HG03064 (cell line): ENCODE measurements at regions not wholly inside any gene's neighbourhood (a gene's known extent, or its start where the extent isn't known, plus 50 kb on each side); places are given as distances from the start of the nearest gene placed in this dataset.
"Not testable (repeated sequence)": the region's sequence is repeated elsewhere in the genome, so short reads cannot be mapped to it uniquely, and the experiment has no call there.

ENCODE experiments used
- ATAC-seq: cut with Tn5 transposase; IDR thresholded peaks from one replicate; pipeline ENCODE4 v1.9.1; 2021; ENCODE audit warnings: low read depth; ENCODE audit not compliant: unreplicated experiment

DNA sequence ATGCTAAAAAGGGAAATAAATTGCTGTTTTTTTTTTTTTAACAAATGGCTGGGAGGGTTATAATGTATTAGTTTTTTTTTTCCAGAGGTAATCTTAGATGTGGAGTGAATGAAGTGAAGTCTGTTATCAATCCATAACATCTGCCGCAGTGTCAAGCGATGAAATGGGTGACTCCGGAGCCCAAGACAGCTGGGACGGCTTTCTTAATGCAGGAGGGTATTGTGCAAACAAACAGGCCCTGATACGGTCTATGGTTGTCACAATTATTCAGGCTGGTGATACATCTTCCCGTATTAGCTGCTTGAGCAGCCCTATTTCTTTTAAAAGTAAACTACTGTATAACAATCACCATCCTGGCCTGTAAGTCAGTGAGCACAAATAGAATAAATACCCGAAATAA lies 1231.2 kb downstream of the GATA3 start:
- no peak for ATAC-seq

DNA sequence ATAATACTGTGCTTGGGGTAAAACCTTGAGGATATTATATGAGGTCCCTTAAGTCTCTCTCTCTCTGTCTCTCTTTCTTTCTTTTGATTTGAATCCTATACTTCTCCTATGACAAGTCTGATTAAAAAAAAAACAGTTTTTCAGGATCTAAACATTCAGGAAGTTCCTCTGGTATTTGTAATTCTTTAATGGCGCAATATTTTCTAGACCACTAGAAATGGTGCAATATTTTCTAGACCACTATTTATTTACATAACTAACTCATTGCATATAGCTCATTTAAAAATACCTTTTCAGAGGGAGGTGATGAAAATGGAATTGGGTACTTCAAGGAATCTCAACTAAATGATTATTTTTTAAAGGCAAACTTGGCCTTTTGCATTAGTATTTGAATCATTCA lies 1235.3 kb downstream of the GATA3 start:
- ATAC-seq: no peak

DNA sequence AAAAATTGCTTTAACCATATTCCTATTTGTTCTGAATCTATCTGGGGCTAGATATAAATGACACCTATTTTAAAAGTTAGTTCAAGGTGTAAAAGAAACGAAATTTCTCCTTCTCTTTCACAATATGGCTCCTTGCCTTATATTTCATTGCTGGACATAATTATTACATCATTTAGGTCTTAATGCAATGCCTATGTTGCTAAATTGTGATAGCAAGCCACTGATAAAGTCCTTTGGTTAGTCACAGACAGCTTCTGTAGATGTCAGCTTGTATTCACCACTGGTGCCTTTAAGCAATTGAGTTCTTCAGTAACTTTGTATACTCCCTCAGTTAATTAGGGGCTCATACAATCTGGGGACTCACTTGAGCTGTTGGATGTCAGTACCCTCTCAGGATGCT lies 1236.6 kb downstream of the GATA3 start:
- no peak for ATAC-seq

DNA sequence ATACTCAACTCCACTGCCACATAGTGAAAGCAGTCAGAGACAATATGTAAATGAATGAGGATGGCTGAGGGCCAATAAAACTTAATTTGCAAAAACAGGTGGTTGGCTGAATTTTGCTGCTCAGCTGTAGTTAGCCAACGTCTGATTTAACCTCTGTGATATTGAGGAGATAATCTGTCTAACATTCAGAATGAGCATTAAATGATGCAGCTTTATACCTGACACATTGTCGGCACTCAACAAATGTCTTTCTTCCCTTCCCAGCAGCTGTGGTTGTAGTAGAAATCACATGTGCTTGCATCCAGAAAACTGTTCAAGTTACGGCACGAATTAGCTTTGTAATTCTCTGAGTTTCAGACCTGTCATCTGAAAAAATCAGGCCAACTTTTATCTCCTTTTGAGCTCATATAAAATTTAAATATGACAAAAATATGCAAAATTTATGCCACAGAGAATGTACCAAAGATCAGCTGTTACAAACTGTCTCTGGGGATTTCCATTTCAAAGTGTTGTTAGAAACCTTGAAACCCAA lies 1239.7 kb downstream of the GATA3 start:
- ATAC-seq: no peak

DNA sequence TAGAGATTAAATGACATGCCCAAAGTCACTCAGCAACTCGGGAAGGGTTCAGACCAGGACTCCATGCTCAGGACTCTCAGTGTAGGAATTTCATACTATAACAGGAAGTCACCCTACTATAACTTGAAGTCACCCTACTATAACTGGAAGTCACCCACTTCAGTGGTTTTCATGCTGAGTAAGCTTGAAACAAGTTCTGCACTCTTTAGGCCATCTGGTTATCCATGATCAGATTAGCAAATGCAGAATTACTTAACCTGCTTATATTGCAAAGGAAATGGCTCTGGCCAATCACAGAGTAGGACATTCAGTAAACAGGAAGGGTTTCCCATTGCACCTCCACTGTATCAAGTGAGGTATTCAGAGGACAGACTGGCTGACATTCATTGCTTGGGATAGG lies 1240.4 kb downstream of the GATA3 start:
- peak; percentile 91 for ATAC-seq

DNA sequence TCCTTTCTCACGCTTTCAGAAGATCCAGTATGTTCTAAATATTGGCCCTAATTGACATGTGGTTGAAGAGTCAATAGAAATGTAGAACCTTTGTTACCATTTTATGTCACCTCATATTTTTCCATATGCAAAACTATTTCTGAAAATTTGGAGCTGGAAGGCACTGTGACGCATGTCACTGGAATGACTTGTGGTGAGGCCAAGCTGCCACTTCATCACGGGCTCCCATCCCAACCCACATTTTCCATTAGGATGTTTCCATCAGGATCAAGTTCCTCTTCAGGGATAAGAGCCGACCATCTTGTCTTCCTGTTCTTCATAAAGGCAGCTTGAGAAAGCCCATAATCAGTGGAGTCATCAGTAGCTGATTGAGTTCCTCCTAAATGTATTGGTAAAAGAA lies 1241.7 kb downstream of the GATA3 start:
- no peak for ATAC-seq

DNA sequence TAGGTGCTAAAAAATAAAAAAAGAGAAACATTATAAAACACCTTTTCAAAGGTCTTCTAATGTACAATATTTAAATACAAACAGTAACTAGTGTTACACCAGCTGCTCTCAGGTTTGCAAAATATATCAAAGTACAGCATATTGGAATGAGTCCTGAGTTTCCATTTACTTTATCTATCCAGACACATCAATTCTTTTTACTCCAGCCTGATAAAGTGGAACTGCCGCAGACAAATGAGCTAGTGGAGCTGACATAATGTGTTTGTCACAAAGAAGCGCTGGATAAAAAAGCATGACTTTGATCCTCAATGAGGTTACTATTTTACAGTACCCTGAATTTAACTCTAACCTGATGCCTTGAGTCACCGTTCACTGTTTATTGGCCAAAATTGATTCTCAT lies 1243.1 kb downstream of the GATA3 start:
- ATAC-seq: no peak

DNA sequence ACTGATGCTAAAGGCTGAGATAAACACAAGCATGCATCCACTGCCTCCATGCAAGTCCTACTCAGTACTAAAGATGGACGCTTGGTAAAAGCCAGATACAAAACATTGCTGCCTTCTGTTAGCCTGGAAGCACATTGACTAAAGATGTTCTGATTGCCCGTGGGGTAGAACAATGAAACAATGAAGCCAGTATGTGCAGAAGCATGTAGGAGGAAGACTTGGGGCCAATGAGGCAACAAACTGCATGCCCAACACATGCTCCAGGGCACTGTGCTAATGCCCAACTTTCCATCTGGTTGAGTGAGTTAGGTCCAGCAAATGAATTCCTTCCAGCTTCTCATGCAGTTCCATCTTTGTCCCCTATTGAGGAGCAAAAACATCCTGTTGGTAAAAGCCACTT lies 1245.5 kb downstream of the GATA3 start:
- ATAC-seq: no peak

DNA sequence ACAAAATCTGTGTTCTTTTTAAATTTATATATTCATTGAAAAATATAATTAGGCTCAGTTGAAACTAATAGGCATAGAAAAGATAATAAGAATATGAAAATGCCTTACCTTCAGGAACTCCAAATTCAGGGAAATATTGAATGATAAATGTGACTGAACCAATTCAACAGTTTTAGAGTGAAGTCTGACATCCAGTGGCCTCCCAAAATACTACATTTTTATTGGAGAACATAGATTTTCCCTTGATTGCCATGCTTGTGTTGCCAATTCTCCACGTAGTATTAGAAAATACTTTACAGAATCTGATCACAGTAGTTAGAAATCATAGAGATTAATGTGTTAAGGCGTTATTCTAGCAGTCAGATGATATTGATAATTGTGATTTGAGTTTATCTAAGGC lies 1246.7 kb downstream of the GATA3 start:
- no peak for ATAC-seq

DNA sequence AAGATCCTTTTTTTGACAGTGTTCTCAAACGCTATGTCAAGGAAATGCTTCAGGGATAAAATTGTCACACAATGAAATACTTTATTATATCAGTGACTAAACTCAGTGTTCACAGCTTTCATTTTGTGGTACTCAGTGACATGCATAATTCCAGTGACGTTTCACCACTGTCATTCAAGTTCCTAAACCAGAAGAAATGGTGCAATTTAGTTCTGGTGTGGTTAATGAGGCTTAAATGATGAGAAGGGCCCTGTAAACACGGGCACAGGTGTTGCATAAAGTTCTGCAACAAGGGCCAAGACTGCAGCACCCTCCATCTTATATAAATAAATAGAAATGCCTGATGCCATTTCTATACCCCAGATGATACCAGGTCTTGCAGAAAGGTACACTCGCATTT lies 1247.1 kb downstream of the GATA3 start:
- ATAC-seq: no peak

DNA sequence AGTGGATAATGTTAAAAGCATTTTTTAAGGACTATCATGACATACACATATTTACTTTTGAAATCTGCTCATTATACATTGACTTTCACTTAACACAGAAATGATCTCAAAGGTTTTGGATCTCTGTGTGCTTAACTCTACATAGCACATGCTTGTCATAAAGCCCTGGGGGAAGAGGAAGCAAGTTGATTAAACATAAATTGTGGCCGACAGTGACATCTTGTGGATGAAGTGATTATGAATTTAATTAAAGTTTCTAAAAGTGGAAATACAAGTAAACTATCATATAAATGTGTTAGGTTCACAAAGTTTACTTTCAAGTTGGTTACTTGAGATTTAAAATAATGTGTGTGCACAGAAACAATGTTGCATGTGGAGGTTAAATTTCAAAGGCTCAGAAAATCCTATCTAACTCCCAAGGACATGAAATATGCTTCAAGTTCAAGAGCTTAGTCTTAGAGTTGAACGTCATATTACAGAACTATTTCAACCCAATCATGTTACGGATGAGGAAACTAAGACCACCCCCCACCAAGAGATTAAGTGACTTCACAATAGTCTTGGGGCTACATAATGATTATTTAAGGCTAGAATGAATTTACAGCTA lies 1247.8 kb downstream of the GATA3 start:
- ATAC-seq: no peak

DNA sequence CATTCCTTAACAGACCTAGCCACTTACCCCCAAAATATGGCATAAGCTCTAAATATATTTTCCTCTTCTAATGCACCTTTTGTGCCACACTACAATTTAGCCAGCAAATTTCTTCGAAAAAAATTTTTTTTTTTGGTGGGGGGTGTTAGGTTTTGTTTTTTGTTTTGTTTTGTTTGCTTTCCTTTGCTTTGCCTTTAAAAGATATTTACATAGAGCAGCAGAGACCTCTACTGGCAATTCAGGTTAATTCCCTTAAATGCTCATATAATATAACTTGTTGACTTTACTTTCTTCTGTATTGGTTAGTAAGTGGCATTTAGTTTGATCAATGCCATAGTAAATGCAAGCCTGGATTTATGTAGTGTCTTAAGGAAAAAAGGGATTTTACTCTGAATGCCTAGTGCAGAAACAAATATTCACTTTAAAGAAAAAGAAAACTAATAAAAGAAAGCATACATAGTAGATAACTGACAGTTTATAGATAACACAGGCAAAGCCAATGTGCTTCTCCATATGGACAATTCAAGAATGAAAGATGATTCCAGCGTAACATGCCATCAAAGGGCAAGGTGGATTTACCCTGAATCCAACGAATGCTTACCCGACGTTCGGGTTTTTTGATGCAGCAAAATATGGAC lies 1250.6 kb downstream of the GATA3 start:
- no peak for ATAC-seq

DNA sequence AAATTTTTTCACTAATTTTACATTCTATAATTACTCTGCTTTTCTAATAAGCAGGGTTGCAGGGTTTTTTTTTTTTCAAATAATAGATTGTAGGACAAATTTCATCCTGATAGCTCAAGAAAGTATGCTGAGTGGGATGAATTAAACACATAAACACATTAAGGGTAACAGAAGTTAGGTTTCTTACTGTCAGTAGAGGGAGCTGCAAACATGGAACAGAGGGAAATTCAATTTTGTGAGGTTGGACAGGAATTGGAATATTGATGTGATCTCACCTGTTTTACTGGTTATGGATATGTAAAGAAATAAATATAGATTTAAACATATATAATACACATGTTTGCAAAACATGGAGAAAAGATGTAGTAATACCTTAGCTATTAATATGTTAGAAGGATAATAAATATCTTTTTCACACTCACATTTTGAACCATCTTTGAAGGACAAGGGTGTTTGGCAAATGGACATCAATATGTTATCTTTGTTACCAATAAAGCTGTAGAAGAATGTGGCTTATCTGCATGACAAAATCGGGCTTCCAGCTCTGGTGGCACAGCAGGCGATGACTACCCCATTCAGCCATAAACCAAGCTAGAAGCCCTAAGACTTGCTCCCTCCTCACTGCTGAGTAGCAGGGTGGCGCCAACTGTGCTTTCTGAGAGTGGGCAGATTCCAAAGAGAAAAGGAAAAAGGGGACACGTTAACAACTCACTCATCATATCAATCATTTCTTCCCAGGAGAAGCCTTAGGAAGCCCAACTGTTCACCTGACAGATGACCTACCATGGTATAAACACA lies 1257.4 kb downstream of the GATA3 start:
- ATAC-seq: no peak

DNA sequence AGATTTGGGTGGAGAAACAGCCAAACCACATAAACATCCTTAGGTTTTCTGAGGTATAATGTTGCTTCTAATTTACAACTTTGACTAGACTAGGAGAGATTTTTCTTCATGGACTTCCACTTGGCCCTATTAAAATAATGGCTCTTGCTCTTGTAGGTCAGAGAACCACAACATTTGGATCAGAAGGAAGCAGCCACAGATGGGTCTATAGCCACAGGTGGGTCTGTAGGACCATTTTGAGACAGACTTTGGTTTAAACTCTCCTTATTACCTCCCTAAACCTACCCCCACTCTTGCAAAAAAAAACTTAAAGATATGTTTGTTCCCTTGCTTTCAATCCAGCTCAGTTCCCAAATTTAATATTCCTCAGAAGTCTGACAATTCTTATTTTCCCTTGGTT lies 1260.8 kb downstream of the GATA3 start:
- ATAC-seq: no peak

DNA sequence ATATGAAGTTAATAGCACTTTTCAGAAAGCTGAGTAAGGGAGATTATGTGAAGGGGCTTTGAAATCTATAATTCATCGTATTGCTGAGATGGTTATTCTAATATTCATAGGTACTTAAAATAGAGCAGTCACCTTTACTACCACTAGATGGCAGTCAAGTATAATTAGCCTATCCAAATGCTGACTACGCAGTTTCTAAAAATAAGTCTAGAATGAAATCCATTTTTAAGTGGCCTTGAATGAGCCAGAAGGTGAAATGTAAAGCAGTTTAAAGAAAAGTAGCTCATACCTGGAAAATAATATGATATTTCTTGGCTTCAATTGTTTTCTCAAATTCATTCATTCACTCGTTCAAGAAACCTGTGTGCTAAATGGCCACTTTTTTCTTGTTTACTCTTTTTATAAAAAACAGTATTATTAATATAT lies 1277.1 kb downstream of the GATA3 start:
- no peak for ATAC-seq

DNA sequence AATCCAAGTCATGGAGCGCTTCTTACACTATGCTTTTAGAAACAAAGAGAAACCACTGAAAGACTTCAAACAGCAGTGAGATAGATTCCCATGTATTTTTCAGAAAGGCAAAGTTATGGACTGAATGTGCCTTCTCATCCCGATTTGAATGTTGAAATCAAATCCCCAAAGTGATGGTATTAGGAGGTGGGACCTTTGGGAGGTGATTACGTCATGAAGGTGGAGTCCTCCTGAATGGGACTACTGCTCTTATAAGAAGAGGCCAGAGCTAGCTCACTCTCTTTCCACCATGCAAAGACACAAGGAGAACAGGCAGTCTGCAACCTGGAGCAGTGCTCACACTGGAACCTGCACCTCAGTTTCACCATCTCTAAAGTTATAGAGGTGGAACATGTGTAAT lies 1279.8 kb downstream of the GATA3 start:
- ATAC-seq: no peak

DNA sequence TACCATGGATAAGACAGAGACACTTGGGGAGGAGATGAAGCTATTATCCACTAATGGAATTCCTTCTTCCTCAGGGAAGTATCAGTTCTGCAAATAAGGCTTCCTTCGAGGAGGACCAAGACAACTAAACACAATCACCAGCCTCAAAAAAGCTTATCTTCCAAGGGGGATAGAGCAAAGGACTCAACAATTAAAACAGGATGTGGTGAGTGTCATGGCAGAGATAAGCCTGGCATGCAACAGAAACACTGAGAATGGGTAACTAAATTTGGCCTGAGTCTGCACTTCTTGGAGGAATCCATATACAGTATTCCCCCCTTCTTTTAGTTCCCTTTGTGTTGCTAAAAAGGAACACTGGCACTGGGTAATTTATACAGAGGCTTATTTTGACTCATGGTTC lies 1285.2 kb downstream of the GATA3 start:
- no peak for ATAC-seq

DNA sequence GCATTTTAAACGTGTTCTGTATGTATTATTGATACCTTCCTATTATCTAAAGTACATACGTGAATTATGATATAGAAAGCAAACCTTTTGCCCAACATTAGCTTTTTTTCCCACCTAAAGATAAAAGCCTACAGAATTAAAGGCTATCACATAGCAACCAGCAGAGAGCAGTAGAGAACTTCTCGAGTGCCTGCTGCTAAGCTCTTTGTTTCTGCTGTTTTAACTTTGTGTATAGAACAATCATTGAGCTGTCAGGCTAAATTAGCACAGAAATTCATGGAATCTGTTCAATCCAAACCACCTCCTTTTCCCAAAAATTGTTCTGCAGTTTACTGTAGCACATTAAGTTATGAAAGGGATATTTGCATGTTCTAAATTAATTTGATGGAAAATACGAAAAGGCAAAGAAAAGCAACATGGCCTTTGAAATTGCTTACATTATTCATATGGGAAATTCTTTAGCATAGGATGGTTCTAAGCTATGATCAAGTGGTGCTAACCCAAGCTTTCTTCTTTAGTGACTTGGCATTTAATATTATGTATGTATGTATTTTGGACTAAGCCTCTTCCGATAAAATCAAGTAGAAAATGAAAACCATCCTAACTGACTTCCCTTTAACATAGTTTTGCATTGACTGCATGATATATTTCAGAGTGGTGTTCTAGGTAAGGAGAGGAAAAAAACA lies 1288.5 kb downstream of the GATA3 start:
- ATAC-seq: no peak

DNA sequence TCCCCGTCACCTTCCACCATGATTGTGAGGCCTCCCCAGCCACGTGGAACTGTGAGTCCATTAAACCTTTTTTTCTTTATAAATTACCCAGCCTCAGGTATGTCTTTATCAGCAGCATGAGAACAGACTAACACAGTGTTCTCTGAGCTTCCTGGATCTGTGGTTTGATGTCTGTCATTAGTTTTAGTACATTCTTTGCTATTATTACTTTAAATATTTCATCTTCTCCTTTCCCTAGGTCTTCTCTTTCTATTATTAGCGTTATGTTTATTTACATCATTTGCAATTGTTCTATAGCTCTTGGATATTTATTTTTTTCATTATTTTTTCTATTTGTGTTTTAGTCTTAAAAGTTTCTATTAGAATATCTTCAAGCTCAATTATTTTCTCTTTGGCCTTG lies 1293.4 kb downstream of the GATA3 start:
- not testable (repeated sequence) for ATAC-seq

DNA sequence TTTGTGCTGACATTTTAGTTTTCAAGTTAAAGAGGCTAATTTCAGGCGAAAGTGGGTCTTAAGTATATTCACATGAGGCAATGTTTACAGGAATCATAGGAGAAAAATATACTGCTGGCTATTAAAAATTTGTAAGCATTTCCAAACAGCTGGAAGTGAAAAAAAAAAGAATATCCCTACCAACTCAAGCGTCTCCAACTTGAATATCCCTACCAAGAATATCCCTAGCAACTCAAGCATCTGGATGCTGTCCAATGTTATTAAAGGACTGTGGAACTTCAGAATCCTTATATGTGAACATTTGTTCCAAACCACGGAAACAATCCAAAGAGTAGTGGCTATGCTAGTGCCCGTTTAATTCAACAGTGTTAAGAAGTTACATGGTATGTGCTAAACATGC lies 1303.0 kb downstream of the GATA3 start:
- no peak for ATAC-seq

DNA sequence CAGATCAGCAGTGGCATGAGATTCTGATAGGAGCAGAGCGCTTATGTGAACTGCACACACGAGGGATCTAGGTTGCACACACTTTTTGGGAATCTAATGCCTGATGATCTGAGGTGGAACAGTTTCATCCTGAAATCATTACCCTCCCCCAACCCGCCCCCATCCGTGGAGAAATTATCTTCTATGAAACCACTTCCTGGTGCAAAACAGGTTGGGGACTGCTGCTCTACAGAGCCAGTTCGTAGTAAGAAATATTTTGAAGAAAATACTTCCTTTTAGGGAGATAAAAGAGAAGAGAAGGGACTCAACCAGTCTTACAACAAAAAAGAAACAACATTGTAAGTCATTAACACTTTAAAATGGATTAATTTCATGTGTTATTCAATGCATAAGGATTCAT lies 1308.2 kb downstream of the GATA3 start:
- no peak for ATAC-seq
